Activated CD4-positive, alpha-beta memory T cell treated with anti-CD3 and anti-CD28 coated beads, Interleukin-2, amount 10 ng/mL, durations not matched to agents 7 days and 5 days (primary cell): ENCODE measurements at regions not wholly inside any gene's neighbourhood (a gene's known extent, or its start where the extent isn't known, plus 50 kb on each side); places are given as distances from the start of the nearest gene placed in this dataset.

Source experiments
- CTCF ChIA-PET: fragments of 350-600 bp; sonication (Branson Sonifier 250); formaldehyde crosslinking; loops from one replicate; lab custom pipeline; 2021; ENCODE audit warnings: antibody characterized with exemption, inconsistent platforms; lab: Charles Lee
- POLR2A ChIA-PET: fragments of 350-600 bp; sonication (Branson Sonifier 250); formaldehyde crosslinking; loops from one replicate; lab custom pipeline; 2021; ENCODE audit warnings: antibody characterized with exemption; lab: Charles Lee
- DNase-seq: peaks from one replicate; pipeline ENCODE4 v3.0.0-alpha.2; 2020
- H3K27ac Mint-ChIP-seq: one replicate; pipeline ENCODE4 v1.8.0; 2021; ENCODE audit warnings: mild to moderate bottlenecking, mixed read lengths
- H3K27me3 Mint-ChIP-seq: one replicate; pipeline ENCODE4 v1.8.0; 2021; ENCODE audit warnings: mixed read lengths
- H3K36me3 Mint-ChIP-seq: one replicate; pipeline ENCODE4 v1.8.0; 2021; ENCODE audit warnings: low read depth, mixed read lengths
- H3K4me1 Mint-ChIP-seq: one replicate; pipeline ENCODE4 v1.8.0; 2021; ENCODE audit warnings: mixed read lengths
- H3K4me3 Mint-ChIP-seq: one replicate; pipeline ENCODE4 v1.8.0; 2021; ENCODE audit warnings: mild to moderate bottlenecking, mixed read lengths
- H3K9me3 Mint-ChIP-seq: one replicate; pipeline ENCODE4 v1.8.0; 2021; ENCODE audit warnings: mixed read lengths

DNA sequence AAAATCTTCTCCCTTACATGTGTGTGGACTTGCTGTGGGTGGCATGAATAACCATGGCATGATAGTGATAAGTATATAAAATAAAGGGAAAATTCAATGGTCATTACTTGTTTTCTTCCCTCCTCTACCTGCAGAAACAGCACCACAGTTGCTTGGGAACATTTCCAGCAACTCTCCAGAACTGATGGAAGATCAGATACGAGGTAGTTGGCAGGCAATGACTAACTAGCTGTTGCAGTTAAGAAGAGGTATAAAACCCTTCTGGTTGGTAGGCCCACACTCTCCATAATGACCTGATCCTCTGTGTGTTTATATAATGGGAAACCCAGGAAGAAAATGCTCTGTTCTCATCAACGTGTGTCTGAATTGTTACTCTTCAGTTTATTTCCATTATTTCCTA lies 185.9 kb downstream of the SYK start:
- CTCF ChIA-PET: no interaction called here
- POLR2A ChIA-PET: no interaction called here
- Mint-ChIP-seq H3K4me1 (no peaks in the 10 kb centered on the region), H3K27ac (no peak overlapping the region), H3K27me3 (peaks cover 5% of the 10 kb centered on the region), H3K4me3 (no peak overlapping the region), H3K36me3 (no peaks in the 10 kb centered on the region), H3K9me3 (no peaks in the 10 kb centered on the region)
- DNase-seq: no peak

DNA sequence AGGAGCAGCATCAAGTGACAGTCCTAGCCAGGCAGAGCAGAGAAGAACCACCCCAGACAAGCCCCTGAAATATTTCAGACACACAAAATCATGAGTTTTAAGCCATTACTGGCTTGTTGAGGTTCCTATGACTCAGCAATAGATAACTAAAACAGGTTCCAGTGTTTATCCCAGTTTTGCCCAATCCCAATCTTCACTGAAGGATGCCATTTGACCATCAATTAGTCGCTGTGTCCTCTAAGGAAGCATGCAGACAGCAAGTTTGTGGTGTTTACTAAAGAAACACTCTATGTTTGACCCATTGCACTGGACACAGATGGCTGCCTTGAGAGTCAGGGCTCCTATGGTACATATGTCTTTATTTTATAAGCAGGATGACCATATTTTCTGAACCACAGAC lies 186.7 kb downstream of the SYK start:
- Mint-ChIP-seq H3K9me3 (no peaks in the 10 kb centered on the region), H3K4me1 (no peaks in the 10 kb centered on the region), H3K27me3 (peaks cover 5% of the 10 kb centered on the region), H3K27ac (no peak overlapping the region), H3K4me3 (no peak overlapping the region), H3K36me3 (no peaks in the 10 kb centered on the region)
- ChIA-PET POLR2A (no interaction called here), CTCF (no interaction called here)
- DNase-seq: no peak

DNA sequence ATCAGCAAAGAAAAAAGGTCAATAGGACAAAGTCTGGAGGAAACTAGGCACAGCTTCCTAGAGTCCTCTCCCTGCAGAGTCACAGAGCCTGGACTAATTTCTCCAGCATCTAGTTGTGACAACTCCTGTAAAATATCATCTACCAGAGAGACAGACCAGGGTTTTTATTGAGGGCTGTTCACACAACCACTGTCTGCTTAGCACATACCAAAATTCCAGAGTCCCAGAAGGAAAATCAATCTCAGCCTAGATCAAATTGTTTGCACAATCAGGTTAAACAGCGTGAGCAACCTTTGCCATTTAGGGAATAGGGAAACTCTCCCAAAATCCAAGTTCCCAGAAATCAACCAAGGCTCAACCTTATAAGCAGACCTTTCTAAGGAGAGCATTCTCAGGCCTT lies 190.3 kb downstream of the SYK start:
- Mint-ChIP-seq H3K36me3 (no peaks in the 10 kb centered on the region), H3K27ac (no peak overlapping the region), H3K4me3 (no peak overlapping the region), H3K27me3 (peaks cover 17% of the 10 kb centered on the region), H3K4me1 (no peaks in the 10 kb centered on the region), H3K9me3 (peaks cover 2% of the 10 kb centered on the region)
- ChIA-PET POLR2A (no interaction called here), CTCF (no interaction called here)
- no peak for DNase-seq

DNA sequence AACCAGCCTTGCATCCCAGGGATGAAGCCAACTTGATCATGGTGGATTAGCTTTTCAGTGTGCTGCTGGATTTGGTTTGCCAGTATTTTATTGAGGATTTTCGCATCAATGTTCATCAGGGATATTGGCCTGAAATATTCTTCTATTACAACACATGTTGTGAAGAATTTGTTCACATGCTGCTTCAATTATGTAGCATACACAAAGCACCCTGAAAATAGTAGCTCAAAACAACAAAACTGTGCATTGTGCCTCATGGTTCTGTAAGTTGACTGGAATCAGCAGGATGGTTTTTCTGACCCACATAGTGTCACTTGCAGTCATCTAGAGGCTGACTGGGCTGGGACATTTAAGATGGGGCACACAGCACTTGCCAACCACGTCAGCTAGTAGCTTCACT lies 193.9 kb downstream of the SYK start:
- Mint-ChIP-seq H3K27ac (no peak overlapping the region), H3K27me3 (peaks cover 17% of the 10 kb centered on the region), H3K36me3 (no peaks in the 10 kb centered on the region), H3K4me3 (no peak overlapping the region), H3K9me3 (peaks cover 2% of the 10 kb centered on the region), H3K4me1 (peaks cover 3% of the 10 kb centered on the region)
- no peak for DNase-seq
- POLR2A ChIA-PET: no interaction called here
- CTCF ChIA-PET: interaction anchor here (0.6 to 1.0 kb wide), 2 partner anchors 39 to 381 kb away, joined by 3 read pairs; no protein-coding TSS in a partner anchor

DNA sequence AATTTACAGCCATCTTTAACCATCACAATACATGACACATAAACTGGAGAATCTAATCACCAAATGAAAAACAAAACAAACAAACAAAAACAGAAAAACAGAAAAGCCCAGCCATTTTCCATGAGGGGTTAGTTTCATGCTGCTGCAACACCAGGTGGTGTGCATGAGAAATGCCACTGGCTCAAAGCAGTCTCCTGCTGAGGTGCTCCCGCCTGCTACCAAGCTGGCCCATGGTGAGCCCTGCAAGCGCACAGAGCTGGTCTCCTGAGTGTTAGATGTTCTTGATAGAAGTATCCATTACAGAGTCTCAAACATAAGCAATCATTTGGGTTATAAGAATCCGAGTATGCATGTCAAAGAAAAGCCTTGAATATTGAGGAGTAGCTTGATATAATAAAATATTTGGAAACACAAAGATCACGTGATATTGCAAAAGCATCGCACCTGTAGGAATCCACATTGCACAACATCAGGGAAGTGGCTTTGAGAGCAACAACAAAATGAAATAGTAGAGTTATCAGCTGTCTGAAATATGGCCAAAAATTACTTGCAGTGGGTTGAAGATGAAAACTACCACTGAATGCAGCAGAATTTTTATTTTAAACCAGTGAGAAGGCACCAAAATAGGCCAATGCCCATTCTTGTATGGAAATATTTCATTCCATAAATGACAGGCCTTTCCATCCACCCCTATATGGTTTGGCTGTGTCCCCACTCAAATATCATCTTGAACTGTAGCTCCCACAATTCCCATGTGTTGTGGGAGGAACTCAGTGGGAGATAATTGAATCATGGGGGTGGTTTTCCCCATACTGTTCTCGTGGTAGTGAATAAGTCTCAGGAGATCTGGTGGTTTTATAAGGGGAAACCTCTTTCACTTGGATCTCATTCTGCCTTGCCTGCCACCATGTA lies 194.8 kb downstream of the SYK start:
- no peak overlapping the region for H3K27ac Mint-ChIP-seq
- ChIA-PET POLR2A (no interaction called here), CTCF (interaction anchor here (1.0 kb wide), 1 partner anchor 38 kb away, joined by 3 read pairs; no protein-coding TSS in a partner anchor)
- no peak overlapping the region for H3K4me3 Mint-ChIP-seq
- peaks cover 7% of the 10 kb centered on the region for H3K4me1 Mint-ChIP-seq
- H3K27me3 Mint-ChIP-seq: peaks cover 13% of the 10 kb centered on the region
- H3K36me3 Mint-ChIP-seq: peaks cover 1% of the 10 kb centered on the region
- DNase-seq: no peak
- H3K9me3 Mint-ChIP-seq: peaks cover 2% of the 10 kb centered on the region

DNA sequence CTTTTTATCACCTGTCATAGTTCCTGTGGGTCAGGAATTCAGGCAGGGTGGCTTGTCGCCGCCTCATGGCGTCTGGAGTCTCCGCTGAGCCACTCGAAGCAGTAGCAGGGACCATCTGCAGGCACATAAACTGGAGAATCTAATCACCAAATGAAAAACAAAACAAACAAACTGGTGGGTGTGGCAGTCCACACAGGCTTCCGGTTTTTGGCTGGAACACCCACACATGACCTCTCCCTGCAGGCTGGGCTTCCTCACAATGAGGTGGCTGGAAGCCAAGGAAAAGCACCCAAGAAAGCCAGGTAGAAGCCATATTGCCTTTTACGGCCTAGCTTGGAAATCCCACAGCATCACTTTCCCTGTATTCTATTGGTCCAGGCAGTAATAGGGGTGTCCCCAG lies 197.0 kb downstream of the SYK start:
- Mint-ChIP-seq H3K27me3 (peaks cover 12% of the 10 kb centered on the region), H3K4me1 (peaks cover 9% of the 10 kb centered on the region), H3K27ac (no peak overlapping the region), H3K9me3 (peaks cover 2% of the 10 kb centered on the region), H3K4me3 (no peak overlapping the region), H3K36me3 (peaks cover 3% of the 10 kb centered on the region)
- DNase-seq: no peak
- CTCF ChIA-PET: no interaction called here
- POLR2A ChIA-PET: no interaction called here

DNA sequence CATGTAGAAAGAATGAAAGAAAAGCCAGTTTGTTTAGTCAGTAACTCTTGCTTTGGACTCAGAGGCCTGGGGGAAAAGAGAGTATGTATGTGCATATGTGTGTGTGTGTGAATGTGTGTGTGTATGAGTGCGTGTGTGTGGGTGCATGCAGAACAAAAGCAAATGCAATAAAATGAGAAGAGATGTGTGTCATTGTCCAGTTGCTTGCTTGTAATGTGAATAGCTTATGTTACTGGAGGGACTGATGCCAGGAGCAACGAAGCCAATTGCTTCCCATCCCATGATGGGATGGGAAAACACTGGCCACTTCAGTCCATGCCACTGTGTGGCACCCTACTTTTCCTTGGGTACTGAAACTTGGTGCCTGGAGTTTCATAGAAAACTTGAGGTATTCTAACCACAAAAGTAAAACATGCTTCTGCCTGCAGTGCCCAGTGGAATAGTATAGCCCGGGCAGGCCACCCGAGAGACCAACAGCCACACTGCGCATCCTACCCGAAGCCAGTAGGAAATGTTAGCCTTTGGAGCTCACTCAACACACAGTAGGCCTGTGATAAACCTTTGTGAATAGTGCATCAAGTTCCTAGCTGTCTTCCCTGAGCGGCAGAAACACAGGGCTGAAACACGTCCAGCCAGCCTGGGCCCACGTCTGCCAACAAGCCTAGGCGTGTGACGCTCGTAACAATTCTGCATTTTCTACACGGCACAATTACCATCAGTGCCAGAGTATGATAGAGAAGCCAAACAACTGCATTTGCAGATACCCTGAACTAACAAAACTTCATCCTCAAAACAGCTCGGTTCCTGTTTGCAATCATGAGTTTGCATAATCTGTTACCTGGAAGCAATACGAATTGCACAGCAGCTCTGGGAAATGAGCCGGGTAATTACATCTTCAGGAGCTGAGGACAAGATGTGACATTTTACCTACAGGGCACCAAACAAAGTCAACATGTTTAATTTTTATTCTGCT lies 198.1 kb downstream of the SYK start:
- Mint-ChIP-seq H3K4me1 (peaks cover 9% of the 10 kb centered on the region), H3K27me3 (peaks cover 2% of the 10 kb centered on the region), H3K4me3 (no peak overlapping the region), H3K9me3 (peaks cover 2% of the 10 kb centered on the region), H3K36me3 (peaks cover 3% of the 10 kb centered on the region), H3K27ac (no peak overlapping the region)
- DNase-seq: no peak
- ChIA-PET POLR2A (no interaction called here), CTCF (no interaction called here)

DNA sequence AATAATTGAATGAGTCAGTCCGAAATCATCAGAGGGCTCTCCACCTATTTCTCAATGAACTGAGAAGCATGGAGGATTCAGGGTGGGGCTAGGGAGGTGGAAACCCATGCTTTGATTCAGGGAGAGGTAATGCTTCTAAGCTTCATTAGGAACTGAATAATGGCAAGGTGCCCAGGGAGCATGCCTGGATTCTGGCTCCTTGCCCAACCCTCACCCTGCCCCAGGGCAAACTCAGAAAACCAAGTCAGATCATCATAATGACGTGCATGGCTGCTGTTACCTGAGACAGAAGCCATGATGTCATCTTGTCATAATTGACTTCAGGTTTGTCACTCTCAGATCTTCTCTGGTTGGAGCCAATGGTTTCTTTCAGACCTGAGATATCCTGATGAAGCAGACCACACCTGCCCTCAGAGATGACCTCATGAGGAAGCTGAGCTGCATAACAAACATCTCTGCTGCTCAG lies 199.6 kb downstream of the SYK start:
- no peak overlapping the region for H3K4me3 Mint-ChIP-seq
- CTCF ChIA-PET: no interaction called here
- peaks cover 2% of the 10 kb centered on the region for H3K9me3 Mint-ChIP-seq
- no peak for DNase-seq
- H3K36me3 Mint-ChIP-seq: peaks cover 11% of the 10 kb centered on the region
- POLR2A ChIA-PET: no interaction called here
- no peak overlapping the region for H3K27ac Mint-ChIP-seq
- H3K27me3 Mint-ChIP-seq: peaks cover 2% of the 10 kb centered on the region
- peaks cover 9% of the 10 kb centered on the region for H3K4me1 Mint-ChIP-seq

DNA sequence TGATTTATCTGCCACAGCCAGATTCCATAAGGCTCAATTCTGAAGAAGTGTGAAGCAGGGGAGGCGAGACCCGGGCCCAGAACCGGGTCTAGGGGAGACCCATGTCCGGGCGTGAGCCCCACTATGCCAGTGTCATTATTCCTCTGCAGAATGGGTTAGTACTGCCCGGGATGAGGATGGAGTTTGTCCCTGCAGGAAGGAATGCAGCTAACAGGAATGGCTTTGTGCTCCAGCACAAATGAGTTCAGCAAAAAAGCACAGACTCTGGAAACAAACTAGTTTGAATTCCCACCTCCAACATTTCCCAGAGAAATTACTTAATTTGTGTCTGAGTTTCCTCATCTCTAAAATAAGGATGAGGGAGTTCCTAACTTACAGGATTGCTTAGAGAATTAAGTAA lies 202.9 kb downstream of the SYK start:
- ChIA-PET POLR2A (no interaction called here), CTCF (no interaction called here)

DNA sequence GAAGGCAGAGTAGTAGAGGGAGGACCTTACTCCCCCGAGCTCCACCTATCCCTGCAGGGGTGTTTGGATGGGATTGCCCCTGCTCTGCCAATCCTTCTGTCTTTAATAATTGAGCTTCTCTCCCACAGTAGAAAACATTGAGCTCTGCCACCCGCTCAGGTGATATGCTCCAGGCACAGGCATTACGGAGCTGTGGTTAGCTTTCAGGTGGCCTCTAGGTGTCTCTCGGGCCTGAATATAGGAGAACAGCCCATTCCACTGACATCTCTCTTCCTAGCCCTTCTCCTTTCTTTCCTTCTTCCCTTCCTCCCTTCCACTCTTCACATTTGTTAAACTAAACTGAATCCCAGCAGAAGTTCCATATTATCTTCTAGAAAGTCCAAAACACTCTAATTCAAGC lies 203.4 kb downstream of the SYK start:
- Mint-ChIP-seq H3K9me3 (peaks cover 2% of the 10 kb centered on the region), H3K27me3 (peaks cover 2% of the 10 kb centered on the region), H3K4me1 (peaks cover 6% of the 10 kb centered on the region), H3K36me3 (peaks cover 14% of the 10 kb centered on the region), H3K4me3 (no peak overlapping the region), H3K27ac (no peak overlapping the region)
- ChIA-PET CTCF (no interaction called here), POLR2A (no interaction called here)
- no peak for DNase-seq

More for the DNA sequence above, 202.9 kb downstream of the SYK start:
- Mint-ChIP-seq H3K36me3 (peaks cover 14% of the 10 kb centered on the region), H3K27me3 (peaks cover 2% of the 10 kb centered on the region), H3K4me3 (no peak overlapping the region), H3K27ac (no peak overlapping the region), H3K9me3 (peaks cover 2% of the 10 kb centered on the region), H3K4me1 (peaks cover 6% of the 10 kb centered on the region)
- no peak for DNase-seq

DNA sequence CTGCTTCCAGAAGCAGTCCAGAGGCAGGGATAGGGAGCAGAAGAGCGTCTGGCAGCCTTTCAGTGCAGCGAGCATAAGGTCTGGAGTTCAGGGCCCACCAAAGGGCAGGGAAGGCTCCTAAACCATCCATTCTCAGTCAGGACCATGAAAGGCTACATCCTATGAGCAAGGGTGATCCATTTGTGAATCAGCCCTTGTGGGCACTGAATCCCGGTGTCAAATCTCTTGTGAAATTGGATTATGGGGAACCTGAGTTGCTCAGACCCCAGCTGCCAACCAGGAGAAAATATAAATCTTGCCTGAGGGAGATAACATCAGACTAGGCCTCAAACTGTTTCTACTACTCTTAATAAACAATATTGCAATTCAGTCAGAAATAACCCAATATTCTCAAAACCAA lies 204.4 kb downstream of the SYK start:
- Mint-ChIP-seq H3K4me3 (no peak overlapping the region), H3K9me3 (peaks cover 2% of the 10 kb centered on the region), H3K27ac (no peak overlapping the region), H3K4me1 (peaks cover 5% of the 10 kb centered on the region), H3K36me3 (peaks cover 14% of the 10 kb centered on the region), H3K27me3 (peaks cover 2% of the 10 kb centered on the region)
- ChIA-PET CTCF (no interaction called here), POLR2A (no interaction called here)
- DNase-seq: no peak

DNA sequence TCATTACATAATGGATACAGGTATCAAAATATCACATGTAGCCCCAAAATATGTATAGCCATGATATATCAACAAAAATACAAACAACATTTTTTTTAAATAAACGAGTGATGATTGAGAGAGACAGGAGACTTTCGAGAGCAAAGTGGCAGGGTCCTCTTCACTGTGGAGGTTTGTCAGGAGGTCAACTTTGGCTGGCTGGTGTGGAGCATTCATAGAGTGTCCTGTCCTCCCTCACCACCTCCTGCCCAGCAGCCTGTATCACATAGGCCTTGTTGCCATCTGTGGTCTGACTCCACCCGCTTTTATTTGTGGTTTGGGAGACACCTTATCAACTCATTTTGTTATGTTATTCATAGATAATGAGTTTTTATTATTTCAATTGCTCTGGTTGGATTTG lies 206.9 kb downstream of the SYK start:
- Mint-ChIP-seq H3K4me3 (no peak overlapping the region), H3K27me3 (peaks cover 2% of the 10 kb centered on the region), H3K9me3 (peaks cover 11% of the 10 kb centered on the region), H3K4me1 (peaks cover 11% of the 10 kb centered on the region), H3K36me3 (peaks cover 21% of the 10 kb centered on the region), H3K27ac (no peak overlapping the region)
- DNase-seq: no peak
- ChIA-PET POLR2A (no interaction called here), CTCF (no interaction called here)

DNA sequence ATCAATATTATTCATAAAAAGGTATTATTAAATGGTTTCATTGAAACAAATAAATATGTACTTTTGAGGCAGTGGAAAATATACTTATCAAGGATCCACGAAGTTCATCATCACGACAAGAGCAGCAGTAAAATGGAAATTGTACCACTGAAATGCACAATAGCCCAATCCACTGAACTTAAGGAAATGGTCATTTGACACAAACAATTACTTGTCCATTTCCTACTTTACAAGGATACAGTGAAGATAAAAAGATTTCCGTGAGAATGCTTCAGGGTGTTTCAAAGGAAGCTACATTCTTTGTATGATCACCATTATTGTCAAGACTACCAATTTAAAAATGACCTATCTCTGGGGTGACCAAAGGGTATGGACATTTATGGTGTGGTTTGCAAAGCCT lies 210.3 kb downstream of the SYK start:
- no peak overlapping the region for H3K4me3 Mint-ChIP-seq
- POLR2A ChIA-PET: no interaction called here
- no peak for DNase-seq
- H3K9me3 Mint-ChIP-seq: peaks cover 19% of the 10 kb centered on the region
- CTCF ChIA-PET: no interaction called here
- H3K4me1 Mint-ChIP-seq: peaks cover 18% of the 10 kb centered on the region
- peaks cover 24% of the 10 kb centered on the region for H3K36me3 Mint-ChIP-seq
- H3K27me3 Mint-ChIP-seq: peaks cover 4% of the 10 kb centered on the region
- H3K27ac Mint-ChIP-seq: no peak overlapping the region
